DMS 273 treated with DMSO at 0.1 percent for 48 hours (cell line): ENCODE measurements at regions not wholly inside any gene's neighbourhood (a gene's known extent, or its start where the extent isn't known, plus 50 kb on each side); places are given as distances from the start of the nearest gene placed in this dataset.

Experiments
- DNase-seq: peaks from one replicate; lab custom pipeline; 2025; lab: John Stamatoyannopoulos, UW

GRCh38 chr14:61192989-61193388 is 88.1 kb downstream of the TMEM30B start:
- peak; percentile 19 for DNase-seq

DNA sequence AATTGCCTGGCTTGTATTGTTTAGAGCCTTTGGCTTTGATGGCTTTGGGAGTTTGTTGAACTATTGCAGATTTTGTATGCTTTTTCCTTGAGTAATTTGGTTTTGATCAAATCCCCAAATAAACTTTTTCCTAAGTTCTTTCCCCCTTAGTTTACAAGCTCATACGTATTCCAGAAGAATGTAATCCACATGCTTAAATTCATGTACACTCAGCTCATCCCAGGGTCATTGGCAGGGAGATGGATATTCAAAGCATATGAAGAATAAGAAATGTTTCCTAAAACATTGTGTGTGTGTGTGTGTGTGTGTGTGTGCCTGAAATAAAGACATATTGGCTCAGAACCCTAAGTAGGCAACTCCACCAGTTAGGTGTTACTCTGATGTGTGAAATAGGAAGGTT is 89.4 kb downstream of the TMEM30B start:
- DNase-seq = no peak

DNA sequence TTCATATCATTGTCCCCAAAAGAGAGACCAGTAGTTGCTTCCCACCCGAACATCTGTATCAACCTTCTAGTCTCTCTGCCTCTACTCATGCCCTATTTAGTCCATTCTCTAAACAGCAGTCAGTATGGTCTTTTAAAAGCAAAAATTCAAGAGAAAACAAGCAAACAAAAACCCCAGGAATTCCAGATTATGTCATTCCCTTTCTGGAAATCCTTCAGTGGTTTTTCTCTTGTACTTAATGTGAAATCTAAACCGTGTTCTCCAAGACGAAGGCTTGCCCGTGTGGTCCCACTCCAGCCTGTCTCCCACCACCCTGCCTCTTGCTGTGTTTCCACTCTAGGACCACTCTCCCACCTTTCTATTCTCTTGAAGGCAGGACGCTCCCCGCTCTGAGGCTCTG is 90.8 kb downstream of the TMEM30B start:
- DNase-seq = no peak

GRCh38 chr14:61188978-61189808 is 91.9 kb downstream of the TMEM30B start:
- no peak for DNase-seq

- DNase-seq = no peak
Observed at GRCh38 chr14:61188196-61188595, 92.9 kb downstream of the TMEM30B start.

GRCh38 chr14:61187196-61187905 is 93.8 kb downstream of the TMEM30B start:
- no peak for DNase-seq

DNA sequence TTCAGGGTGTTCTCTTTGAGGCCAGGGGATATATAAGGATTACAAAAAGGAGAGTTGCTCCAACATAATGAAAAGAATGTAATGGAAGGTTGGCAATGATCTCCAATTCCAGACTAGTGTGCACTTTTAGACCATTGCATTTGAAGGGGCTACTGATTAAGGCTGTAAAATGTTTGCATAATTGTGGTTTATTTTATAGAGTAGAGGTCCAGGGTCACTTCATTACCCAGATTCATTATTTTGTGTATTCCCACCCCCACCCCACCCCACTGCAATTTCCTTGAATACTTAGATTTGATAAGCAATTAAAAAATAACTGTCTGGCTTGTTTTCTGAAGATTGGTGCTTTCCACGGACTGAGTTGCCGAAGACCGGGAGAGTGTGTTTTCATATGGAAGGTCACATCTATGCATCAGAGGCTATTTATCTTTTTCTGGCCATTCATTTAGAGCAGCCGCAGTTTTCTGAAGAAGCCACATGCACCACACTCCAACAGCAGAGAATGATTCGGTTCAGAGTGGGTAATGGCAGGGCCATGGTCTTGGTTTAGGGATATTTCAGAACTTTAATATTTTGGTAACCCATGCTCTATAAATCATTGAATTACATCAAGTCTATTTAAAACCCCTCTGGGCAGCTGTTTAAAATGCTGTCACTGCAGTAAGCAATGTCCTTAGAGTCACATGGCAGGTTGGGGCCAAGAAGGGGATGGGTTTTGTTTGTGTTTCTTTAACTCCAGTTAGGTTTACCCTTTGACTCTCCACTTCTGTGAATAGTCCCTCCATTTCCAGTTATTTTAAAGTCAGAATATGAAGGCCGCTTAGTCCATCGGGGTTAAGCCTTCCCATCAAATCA is 94.6 kb downstream of the TMEM30B start:
- DNase-seq = no peak

- DNase-seq = no peak
Observed at GRCh38 chr14:61185534-61185933, 95.6 kb downstream of the TMEM30B start.

DNA sequence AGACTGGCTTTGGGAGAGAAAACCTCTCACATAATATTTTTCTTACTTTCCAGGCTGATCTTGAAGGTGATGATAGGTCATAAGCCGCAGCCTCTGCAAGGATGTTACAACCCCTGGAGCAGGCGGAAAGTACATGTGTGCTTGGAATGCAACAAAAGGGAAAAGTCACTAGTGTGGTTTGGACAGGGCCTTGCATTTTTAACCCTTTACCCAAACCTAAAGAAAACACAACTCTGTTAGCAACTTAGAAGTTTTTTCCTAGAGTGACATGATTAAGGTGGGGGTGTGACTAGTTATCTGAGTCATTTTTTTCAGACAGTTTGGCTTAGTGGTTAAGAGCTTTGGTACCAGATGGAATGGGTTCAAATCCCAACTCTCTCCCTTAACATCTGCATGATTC is 97.0 kb downstream of the TMEM30B start:
- DNase-seq = no peak

- DNase-seq = no peak
Observed at GRCh38 chr14:61183196-61183885, 97.8 kb downstream of the TMEM30B start.

DNA sequence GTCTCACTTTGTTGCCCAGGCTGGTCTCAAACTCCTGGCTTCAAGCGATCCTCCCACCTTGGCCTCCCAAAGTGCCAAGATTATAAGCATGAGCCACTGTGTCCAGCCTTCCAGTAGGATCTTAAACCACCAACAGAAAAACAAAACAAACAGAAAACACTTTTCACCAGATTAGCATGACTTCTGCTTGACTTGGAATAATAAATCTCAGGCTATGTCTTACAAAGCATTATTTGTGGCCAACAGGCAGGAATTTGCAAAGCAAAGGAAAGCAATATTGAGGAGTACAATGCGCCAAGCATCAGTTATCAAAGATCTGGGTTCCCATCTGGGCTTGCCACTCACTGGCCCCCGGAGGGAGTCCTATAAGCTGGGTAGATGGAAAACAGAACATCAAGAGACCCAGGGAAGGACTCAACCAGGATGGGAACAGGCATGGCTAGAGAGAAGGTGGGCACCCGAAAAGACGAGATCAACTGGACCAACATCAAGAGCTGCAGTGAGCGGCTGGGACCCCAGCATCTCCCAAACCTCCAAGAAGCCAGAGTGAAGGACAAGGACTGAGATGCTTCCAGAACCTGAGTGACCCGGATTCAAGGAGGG is 101.2 kb downstream of the TMEM30B start:
- no peak for DNase-seq

GRCh38 chr14:61179061-61179690 is 102.0 kb downstream of the TMEM30B start:
- DNase-seq = no peak

GRCh38 chr14:61178226-61179060 is 102.7 kb downstream of the TMEM30B start:
- no peak for DNase-seq

DNA sequence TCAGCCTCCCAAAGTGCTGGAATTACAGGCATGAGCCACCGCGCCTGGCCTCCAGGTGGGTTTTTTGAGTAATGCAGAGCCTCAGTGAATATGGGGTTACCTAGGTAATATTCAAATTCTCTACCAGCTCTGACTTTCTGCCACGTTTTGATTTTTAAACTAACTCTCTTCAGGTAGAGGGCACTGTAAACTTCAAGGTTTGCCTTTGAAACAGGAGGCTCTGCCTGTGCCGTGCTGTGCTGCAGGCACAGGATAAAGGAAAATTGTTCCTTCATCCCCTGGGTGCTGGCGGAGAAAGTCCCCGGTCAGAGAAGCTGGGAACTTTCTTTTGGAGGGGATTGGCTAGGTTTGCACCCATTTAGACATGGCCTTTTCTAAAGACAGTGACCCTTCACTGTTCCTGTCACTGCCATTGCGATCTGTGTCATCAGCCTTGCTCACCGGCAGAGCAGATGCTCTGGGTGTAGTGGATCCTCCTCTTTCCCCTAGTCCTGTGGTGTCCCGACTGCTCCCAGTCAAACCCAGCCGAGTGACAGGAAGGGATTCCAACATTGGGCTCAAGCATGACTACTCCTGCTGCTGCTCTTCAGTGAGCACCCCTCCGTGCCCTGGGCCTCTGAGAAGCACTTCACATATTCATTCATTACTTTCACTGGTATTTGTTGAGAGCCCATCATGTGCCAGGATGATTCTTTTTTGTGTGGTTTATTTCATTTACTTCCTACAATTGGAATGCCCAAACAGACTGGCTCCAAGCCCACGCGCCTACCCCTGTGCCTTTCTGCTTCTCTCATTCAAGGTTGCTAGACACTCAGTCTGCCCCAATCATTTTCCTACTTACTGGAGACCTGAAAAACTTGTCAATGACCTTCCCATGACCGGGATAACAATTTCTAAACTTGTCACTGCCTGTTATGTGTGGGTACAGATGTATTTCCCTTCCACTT is 103.6 kb downstream of the TMEM30B start:
- DNase-seq = no peak

DNA sequence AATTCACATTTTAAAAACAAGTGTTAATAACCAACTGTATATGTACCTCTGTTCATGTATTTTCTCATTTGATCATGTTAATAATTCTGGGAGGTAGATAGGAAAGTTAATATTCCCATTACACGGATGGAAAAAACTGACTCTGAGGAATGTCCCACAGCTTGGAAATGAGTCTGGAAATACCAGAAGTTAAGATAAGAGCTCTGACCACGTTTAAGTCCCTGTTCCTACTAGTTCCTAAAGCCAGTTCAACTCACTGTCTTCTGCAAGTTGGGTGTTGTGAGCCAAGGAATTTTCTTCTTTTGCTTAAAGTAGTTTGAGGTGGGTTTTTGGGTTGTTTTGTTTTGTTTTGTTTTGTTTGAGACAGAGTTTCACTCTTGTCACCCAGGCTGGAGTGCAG is 104.5 kb downstream of the TMEM30B start:
- no peak for DNase-seq

DNA sequence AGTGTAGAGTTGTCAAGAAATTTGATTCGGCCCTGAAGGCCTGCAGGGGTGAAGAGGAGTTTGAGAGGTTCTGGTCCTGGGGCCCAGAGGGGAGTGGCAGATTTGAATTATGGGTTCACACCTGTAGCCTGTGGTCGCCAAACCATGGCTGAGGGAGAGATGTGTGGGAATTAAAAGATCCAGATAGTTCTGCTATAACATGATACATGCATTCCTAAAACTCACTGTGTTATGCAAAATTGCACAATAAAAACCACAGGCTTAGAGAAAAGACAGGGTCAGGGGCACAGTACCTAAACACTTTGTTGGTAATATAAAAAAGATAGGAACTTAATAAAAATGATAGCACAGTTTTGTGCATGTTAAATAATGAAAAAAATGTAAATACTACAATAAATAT is 106.2 kb downstream of the TMEM30B start:
- no peak for DNase-seq

DNA sequence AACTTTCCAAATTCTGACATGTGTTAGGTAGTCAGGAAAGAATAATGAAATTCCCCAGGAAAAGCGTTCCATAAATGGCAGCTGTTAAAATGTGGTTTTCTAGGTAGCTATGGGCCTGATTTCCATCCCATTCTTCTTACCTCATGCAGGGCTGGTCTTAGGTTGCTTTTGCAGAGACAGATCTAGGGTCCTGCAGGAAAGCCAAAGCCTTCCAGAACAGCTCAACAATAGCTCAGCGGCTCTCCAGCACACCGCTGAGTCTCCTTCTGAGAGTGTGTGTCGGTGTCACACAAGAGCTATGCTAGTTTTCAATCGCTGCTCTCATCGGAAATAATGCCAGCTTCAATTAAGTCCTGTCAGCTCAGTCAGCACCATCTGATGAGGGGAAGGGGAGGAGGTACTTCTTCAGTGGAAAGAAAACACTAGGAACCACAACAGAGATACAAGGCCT is 106.7 kb downstream of the TMEM30B start:
- no peak for DNase-seq

DNA sequence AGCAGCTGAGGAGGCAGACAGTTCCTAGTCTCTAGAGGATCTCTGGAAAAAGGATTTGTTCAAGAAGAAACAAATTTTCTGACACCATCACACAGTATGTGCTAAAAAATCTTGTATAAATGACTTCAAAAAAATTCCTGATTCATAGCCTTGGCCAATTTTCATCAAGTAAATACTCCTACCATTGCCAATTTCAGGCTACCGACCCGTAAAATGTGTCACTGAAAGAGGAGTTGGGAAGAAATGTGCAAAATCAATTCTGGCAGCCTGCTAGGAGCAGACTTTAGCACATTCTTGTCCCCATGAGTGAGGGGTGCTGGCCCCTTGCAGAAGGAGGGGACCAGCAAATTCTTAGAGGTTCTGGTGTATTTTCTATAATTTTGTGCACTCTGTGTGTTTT is 109.4 kb downstream of the TMEM30B start:
- no peak for DNase-seq

- DNase-seq = no peak
Observed at GRCh38 chr14:61168141-61168540, 113.0 kb downstream of the TMEM30B start.
